GM19035 (cell line): ENCODE measurements at regions not wholly inside any gene's neighbourhood (a gene's known extent, or its start where the extent isn't known, plus 50 kb on each side); places are given as distances from the start of the nearest gene placed in this dataset.

Experiments
- ATAC-seq: cut with Tn5 transposase; IDR thresholded peaks from one replicate; pipeline ENCODE4 v1.9.1; 2021; ENCODE audit not compliant: unreplicated experiment

DNA sequence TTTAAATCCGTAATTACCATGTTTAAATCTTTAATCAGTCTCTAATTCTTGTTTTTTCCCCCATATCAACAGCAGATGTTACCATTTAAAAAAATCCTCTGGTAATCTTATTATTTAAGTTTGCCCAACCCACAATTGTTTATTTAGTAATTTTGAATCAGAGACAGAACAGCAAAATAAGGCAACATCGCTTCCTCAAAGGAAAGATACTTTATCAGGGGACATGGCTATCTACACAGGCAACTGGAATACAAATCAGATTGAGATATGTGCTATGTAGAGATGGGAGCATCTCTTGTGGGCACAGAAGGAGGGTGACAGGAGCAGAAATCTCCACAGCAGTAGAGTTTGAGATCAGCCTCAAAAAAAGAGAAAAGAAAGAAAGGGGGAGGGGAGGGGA lies 674.4 kb downstream of the SEMA5A start:
- no peak for ATAC-seq

DNA sequence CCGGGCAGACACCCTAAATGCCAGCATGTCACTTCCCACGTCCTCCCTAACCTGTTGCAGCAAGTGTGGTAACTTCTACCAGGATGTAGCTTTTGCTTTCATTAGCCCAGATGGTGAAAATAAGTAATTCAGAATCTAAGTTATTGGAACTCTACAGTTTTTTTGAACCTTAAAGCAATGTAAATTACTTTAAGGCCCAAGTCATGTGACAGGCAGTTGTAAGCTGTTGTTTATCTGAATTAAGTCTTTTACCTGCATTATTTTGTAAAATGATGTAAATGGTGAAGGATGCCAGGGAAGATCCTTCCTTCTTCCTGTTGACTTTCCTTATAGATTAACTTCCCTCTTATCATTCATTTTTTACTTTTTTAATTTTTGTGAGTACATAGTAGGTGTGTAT lies 670.2 kb downstream of the SEMA5A start:
- no peak for ATAC-seq

DNA sequence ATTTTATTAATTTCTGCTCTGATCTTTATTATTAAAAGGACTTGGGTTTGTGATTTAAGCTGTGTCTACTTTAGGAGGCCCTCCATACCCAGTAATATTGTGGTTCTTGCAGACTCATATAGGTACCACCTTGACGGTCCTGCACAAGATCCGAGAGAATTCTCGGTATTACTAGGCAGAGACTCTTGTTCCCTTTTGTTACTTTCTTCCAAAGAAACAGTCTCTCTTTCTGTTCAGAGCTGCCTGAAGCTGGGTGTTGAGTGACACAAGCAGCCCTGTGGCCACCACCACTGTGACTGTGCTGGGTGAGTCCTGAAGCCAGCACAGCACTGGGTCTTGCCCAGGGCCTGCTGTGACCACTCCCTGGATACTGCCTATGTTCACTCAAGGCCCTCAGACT lies 666.6 kb downstream of the SEMA5A start:
- ATAC-seq, result peak; percentile 90

DNA sequence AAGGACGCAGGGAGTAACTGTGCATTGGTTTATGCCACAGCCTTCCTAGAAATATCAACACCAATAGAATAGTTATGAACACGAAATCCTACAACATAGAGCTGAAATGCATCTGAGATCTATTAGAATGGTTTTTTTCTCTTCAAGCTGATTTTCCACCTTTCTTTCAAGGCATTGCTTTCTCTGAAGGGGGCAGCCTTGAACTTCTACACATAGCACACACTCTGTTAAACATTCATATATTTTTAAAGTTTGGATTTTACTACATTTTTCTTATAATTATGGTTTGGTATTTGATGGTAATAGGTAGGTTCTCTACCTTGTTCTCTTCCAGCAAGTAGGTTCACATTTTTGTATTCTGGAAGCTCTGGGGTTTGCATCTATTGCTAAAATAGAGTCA lies 661.8 kb downstream of the SEMA5A start:
- no peak for ATAC-seq

DNA sequence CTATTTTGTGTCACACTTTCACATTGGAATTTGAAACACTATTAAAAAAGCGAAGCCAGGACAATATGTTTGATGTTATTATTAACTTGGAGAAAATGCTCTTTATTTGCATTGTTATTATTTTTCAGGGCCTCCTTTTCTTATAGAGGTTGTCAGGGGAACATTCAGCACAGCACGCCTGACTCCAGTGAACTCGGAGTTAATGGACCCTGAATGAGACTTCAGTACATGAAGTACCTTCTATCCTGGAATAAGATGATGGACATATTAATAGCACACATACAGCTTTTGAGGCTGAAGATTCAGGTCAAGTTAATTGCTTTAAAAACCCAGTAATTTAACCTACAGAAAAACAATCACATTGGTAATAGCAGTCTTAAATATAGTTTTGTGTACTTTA lies 652.9 kb downstream of the SEMA5A start:
- no peak for ATAC-seq

DNA sequence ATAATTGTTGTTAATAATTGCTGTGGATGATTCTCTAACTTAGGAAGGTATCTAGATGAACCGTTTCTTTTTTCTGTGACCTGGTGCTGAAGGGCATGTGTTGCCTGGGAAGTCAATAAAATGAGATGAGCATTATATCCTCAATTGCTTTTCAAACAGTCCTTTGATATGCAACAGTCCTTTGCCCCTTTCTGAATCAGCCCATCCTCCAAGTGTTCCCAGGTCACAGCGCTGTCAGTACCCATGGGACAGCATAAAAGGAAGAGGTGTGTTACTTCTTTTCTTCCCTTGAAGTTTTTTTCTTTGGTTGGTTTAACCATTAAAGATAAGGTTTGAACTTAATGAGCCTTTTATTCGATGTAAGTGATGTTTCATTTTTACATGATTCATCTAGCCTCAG lies 651.8 kb downstream of the SEMA5A start:
- ATAC-seq, result no peak

DNA sequence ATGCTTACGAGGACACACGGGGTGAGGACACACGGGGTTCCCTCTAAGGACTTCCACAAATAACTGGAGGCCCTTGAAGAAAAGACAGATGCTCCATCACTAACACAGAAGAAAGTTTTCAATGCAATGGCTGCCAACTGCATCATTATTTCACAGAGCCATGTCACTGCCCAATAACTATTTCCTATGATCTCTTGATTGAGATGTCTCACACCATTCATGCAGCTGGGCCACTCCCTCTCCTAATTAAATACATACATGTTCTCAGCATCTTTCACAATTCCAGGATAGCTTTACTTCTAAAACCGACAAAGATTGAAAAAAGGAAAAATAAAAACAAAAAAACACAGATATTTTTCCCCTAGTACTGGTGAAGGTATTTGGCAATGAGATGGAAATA lies 650.8 kb downstream of the SEMA5A start:
- no peak for ATAC-seq

DNA sequence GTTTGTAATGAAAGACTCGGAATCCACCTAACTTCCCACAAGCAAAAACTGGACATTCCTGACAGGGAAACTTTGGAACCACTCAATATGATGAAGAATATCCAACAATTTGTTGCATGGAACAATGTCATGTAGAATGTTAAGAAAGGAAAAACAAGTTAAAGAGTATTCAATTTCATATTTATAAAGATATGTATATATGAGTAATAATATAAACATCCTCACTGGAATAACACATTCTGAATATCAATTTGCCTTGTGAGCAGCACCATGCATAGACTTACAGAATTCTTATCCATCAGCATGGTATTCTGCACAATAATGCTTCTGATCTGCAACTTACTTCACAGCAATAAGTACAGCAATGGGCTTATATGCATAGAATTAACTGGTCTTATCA lies 650.3 kb downstream of the SEMA5A start:
- no peak for ATAC-seq

DNA sequence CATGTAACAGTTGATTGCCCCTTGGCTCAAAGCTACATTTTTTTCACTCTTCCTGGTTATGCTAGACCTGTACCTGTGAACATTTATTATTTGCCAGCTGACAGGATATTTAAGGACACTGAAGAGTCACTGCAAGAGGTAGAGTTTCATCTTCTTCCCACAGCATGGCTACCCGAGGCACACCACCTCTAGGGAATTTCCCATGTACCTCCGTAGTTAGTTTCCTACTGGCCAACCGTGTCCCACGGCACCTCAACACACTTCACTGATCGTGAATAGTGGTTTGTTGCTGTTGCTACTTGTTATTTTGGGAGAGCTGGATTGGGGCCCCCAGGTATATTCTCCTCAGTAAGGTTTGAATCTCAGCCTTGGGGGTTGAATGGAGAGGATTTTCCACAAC lies 648.6 kb downstream of the SEMA5A start:
- ATAC-seq, result no peak

DNA sequence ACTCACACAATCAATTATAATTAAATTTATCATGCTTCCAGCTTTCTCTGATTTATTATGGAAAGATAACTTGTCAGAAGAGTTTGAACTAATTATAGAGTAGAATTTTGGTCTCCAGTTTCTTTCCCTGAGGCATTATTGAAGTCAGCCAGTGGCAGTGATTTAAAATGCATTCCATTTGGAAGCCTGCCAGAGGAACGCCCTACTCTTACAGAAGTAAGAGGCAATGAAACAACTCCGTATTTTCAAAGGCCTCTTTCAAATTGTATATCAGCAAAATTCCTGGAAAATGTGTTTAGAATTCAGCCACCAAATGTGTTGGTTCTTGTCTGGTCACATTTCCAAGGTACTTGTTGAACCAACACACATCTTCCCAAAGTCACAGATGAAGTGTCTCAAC lies 640.9 kb downstream of the SEMA5A start:
- no peak for ATAC-seq

DNA sequence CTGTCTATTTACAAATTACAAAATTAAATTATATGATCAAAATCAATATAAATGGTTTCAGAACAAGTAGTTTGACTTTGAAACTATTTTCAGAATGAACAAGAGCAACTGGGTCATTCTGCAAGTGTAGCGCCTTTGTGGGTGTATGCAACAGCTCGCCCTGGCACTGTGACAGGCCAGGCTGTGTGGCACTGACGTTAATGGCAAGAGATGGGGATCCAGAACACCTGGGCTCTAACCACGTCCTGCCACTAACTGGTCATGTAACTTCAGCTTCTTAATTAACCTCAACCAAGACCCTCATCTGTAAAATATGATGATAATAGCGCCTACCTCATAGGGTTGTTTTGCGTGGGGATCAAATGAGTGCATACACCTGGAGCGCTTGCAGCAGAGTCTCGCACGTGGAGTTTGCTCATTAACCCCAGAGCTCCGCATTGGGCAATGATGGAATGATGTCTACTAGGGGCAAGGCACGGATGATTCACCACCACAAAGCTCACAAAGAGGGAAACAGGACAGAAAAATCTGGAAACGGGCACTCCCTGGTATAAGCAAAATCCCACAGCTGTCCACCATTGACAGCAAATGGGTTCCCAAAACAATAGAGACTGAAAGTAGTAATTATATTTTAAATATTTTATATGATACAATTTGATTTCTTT lies 639.4 kb downstream of the SEMA5A start:
- no peak for ATAC-seq

DNA sequence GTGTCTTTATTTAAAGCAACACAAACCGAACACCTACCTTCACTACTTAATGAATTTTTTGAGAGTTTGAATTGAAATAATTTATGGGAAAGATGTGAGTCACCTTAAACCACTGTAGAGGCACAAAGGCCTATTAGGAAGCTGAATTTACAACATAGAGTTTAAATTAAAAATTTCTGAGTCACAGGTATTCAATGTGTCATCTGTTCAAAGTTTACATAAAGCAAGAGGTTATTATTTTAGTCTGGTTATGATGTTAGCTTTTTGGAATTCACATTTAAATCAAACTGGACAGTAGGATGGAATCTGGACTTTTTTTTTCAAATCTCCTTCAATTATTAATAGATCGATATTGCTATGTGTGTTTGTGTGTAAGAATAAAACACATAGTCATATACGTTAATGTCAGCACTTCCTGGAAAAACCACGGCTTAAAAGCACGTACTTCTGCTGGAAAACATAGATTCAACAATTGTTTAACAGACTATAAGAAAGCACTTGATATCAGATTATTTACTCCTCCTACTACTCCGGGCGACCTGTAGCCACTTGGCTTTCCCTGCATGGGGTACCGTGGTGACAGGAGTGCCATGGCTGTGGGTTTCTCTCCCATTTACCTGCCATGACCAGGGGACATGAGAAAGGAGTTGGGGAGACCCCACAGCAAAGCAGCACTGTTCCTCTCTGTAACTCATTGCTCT lies 638.6 kb downstream of the SEMA5A start:
- ATAC-seq, result no peak

DNA sequence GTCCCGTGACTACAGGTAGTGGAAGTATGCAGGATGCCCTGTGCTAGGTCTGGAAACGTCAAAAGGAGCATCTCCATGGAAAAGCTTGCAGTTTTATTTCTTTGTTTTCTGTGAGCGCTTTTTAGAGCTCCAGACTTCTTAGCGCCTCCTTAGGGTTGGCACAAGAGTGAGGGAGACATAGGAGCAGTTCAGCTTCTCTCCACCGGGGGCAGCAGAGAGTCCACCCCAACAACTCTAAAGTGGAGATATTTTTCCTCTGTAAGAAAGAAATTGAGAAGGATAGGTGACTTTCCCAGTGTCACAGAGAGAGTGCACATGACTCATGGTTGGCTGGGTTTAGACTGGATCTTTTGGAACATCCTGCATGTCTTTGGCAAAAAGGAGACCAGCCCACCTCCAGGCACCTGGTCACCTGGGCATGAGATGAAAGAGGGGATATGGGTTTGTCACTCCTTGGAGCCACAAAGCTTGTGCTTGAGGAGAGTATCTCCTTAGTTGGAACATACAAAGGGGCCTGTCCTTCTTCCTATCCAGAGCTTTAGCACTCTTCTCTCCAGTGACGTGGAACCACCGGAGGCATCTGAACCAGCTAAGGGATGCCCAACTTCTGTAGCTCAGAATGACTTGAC lies 637.7 kb downstream of the SEMA5A start:
- peak; percentile 80 for ATAC-seq

DNA sequence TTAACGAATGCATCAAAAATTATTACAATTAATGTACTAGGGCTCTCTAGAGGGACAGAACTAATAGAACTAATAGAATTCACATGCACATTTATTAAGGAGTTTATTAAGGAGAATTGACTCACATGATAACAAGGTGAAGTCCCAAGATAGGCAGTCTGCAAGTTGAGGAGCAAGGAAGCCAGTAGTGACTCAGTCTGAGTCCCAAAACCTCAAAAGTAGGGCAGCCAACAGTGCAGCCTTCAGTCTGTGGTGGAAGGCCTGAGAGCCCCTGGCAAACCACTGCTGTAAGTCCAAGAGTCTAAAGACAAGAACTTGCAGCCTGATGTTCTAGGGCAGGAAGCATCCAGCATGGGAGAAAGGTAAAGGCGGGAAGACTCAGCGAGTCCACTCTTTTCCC lies 633.8 kb downstream of the SEMA5A start:
- no peak for ATAC-seq

DNA sequence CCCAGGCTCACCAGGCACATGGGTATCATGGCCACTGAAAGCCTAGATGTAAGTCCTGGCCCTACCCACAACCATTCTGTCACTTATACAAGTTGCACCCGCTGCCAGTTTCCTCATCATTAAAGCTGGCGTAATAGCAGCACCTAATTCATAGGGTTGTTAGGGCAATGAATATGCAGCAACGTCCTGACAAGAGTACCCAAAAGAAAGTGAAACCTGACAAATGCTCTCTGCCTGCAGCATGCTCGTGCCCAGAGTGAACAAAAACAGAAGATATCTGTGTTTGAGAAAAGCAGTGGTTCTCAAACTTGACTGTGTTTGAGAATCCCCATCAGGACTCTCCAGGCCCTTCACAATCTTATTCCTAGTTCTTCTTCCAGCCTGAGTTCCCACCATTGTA lies 632.4 kb downstream of the SEMA5A start:
- no peak for ATAC-seq

DNA sequence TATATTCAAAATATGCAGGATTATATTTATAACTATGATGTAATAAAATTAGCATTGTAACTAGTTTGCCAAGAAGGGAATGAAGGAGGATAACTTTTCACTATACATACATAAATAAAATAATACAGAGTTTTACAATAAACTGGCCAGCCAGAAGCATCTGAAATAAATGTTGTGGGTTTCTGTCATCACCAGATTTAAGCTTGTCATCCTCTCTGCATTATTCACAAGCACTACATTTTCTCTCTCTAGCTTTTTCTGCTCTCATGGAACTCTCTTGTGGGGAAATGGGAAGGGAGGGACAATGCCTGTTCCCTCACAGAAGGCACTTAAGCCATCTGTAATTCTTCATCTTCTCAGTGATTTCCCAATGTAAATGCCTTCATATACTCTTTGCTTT lies 626.8 kb downstream of the SEMA5A start:
- no peak for ATAC-seq

DNA sequence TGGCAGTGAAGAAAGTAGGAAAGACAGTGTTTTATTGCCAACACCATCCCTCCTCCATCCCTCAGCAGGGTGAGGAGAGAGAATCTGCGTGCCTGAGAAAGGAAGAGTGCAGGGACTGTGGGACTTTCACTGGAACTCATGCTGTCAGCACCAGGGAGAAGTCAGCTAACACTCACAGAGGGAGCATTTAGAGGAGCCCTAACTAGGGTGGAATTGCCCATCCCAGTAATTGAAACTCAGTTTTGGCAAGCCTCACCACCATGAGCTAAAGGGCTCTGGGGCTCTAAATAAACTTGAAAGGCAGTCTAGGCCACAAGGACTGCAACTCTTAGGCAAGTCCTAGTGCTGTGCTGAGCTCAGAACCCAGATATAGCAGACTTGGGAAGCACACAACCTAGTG lies 622.3 kb downstream of the SEMA5A start:
- ATAC-seq, result no peak

DNA sequence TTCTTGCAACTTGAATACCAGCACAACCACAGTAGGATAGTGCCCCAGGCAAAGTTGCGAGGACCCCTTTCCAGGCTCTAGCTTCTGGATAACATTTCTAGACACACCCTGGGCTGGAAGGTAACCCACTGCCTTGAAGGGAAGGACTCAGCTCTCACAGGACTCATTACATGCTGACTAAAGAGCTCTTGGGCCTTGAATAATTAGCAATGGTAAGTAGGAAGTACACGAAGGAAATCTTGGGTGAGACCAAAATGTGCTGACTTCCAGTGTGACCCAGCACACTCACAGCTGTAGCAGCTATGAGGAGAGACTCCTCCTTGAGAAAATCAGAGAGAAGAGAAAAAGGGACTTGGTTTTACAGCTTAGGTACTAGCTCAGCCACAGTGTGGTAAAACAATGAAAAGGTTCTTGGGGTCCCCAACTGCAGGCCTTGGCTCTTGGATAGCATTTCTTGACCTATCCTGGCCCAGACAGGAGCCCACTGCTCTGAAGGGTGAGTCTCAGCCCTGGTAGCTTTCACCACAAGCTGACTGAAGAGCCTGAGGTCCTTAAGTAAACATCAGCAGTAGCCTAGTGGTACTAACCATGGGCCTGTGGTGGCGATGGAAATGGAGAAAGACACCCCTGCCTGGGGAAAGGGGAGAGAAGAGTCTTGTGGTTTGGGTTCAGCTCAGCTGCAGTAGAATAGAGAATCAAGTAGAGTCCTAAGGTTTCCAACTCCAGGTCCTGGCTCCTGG lies 621.7 kb downstream of the SEMA5A start:
- ATAC-seq, result no peak

DNA sequence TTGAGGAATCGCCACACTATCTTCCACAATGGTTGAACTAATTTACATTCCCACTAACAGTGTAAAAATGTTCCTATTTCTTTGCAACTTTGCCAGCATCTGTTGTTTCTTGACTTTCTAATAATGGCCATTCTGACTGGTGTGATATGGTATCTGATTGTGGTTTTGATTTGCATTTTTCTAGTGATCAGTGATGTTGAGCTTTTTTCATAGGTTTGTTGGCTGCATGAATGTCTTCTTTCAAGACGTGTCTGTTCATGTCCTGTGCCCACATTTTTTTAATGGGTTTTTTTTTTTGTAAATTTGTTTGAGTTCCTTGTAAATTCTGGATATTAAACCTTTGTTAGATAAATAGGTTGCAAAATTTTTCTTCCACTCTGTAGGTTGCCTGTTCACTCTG lies 615.9 kb downstream of the SEMA5A start:
- ATAC-seq, result no peak

DNA sequence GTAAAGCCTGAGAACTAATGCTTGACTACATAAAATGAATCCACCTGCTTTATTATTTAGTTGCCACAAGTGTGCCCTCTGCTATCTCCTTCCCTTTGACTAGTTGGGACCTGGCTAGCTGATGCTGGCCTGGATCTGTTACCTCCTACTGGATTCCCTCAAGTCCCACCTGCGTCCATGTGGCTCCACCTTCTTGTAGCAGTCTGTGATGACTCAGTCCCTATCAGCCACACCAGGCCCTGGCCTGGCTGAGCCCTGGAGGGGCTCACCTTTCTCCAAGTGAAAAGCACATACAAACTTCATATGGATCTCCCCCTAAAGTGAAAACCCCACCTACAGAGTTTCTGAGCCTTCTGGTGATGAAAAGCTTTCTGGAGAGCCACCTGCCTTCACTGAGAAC lies 611.4 kb downstream of the SEMA5A start:
- ATAC-seq, result no peak

DNA sequence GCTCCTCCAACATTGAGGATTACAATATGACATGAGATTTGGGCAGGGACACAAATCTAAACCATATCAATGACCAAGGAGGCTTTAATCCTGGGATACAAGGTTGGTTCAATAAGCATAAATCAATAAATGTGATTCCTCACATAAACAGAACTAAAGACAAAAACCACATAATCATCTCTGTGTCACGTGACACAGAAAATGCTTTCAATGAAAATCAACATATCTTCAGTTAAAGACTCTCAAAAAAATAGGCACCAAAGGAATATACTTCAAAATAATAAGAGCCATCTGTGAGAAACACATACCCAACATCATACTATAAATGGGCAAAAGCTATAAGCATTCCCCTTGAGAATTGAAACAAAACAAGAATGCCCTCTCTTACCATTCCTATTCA lies 604.9 kb downstream of the SEMA5A start:
- ATAC-seq, result no peak

DNA sequence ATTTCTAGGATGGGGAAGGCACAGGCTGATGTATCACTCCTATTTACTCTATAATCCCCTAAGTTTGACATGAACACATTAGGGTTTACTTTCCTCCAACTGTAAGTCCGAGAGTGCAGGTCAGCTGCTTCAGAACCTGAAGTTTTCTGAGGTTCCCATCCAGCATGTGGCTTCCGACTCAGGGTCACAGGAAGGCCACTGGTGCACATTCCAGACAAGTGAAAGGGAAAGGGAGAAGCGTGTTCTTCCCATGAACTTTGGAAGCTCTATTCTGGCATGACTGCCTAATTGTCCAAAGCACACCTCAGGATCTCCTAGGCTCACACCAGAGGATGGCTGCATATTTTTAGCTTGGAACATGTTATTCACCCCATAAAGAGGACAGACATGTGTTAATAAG lies 602.6 kb downstream of the SEMA5A start:
- no peak for ATAC-seq
